ENCODE measurements at regions not wholly inside any gene's neighbourhood (a gene's known extent, or its start where the extent isn't known, plus 50 kb on each side); places are given as distances from the start of the nearest gene placed in this dataset.

- in situ Hi-C loops (cut with HindIII; ENCODE audit: low sequenced_read_pairs), result no loop called here
Measured at GRCh38 chr15:93497291-93497690, 408.3 kb upstream of the RGMA start.

GRCh38 chr15:93496888-93497287 lies 407.9 kb upstream of the RGMA start:
- in situ Hi-C loops (cut with HindIII; ENCODE audit: low sequenced_read_pairs), result no loop called here

- in situ Hi-C loops (cut with HindIII; ENCODE audit: low sequenced_read_pairs), result no loop called here
Measured at GRCh38 chr15:93495799-93496637, 407.0 kb upstream of the RGMA start.

GRCh38 chr15:93493172-93493571 lies 404.2 kb upstream of the RGMA start:
- in situ Hi-C loops (cut with HindIII; ENCODE audit: low sequenced_read_pairs), result no loop called here

GRCh38 chr15:93491291-93491690 lies 402.3 kb upstream of the RGMA start:
- in situ Hi-C loops (cut with HindIII; ENCODE audit: low sequenced_read_pairs), result no loop called here

- in situ Hi-C loops (cut with HindIII; ENCODE audit: low sequenced_read_pairs), result no loop called here
Measured at GRCh38 chr15:93488296-93488713, 399.3 kb upstream of the RGMA start.

GRCh38 chr15:93486407-93487117 lies 397.6 kb upstream of the RGMA start:
- in situ Hi-C loops (cut with HindIII; ENCODE audit: low sequenced_read_pairs), result no loop called here

GRCh38 chr15:93485438-93486327 lies 396.7 kb upstream of the RGMA start:
- in situ Hi-C loops (cut with HindIII; ENCODE audit: low sequenced_read_pairs), result no loop called here

GRCh38 chr15:93483923-93484322 lies 394.9 kb upstream of the RGMA start:
- in situ Hi-C loops (cut with HindIII; ENCODE audit: low sequenced_read_pairs), result no loop called here

- in situ Hi-C loops (cut with HindIII; ENCODE audit: low sequenced_read_pairs), result no loop called here
Measured at GRCh38 chr15:93482731-93483130, 393.7 kb upstream of the RGMA start.

- in situ Hi-C loops (cut with HindIII; ENCODE audit: low sequenced_read_pairs), result no loop called here
Measured at GRCh38 chr15:93479715-93480114, 390.7 kb upstream of the RGMA start.

- in situ Hi-C loops (cut with HindIII; ENCODE audit: low sequenced_read_pairs), result no loop called here
Measured at GRCh38 chr15:93478947-93479346, 389.9 kb upstream of the RGMA start.

GRCh38 chr15:93477721-93478120 lies 388.7 kb upstream of the RGMA start:
- in situ Hi-C loops (cut with HindIII; ENCODE audit: low sequenced_read_pairs), result no loop called here

GRCh38 chr15:93477188-93477587 lies 388.2 kb upstream of the RGMA start:
- in situ Hi-C loops (cut with HindIII; ENCODE audit: low sequenced_read_pairs), result no loop called here

GRCh38 chr15:93476491-93477177 lies 387.6 kb upstream of the RGMA start:
- in situ Hi-C loops (cut with HindIII; ENCODE audit: low sequenced_read_pairs), result no loop called here

GRCh38 chr15:93474728-93475127 lies 385.7 kb upstream of the RGMA start:
- in situ Hi-C loops (cut with HindIII; ENCODE audit: low sequenced_read_pairs), result no loop called here

- in situ Hi-C loops (cut with HindIII; ENCODE audit: low sequenced_read_pairs), result no loop called here
Measured at GRCh38 chr15:93469994-93470393, 381.0 kb upstream of the RGMA start.

- in situ Hi-C loops (cut with HindIII; ENCODE audit: low sequenced_read_pairs), result no loop called here
Measured at GRCh38 chr15:93467337-93467736, 378.3 kb upstream of the RGMA start.

- in situ Hi-C loops (cut with HindIII; ENCODE audit: low sequenced_read_pairs), result no loop called here
Measured at GRCh38 chr15:93466380-93466779, 377.4 kb upstream of the RGMA start.

- in situ Hi-C loops (cut with HindIII; ENCODE audit: low sequenced_read_pairs), result no loop called here
Measured at GRCh38 chr15:93462690-93463089, 373.7 kb upstream of the RGMA start.

GRCh38 chr15:93460717-93461116 lies 371.7 kb upstream of the RGMA start:
- in situ Hi-C loops (cut with HindIII; ENCODE audit: low sequenced_read_pairs), result no loop called here
